Fibroblast of mammary gland (primary cell): ENCODE measurements at regions not wholly inside any gene's neighbourhood (a gene's known extent, or its start where the extent isn't known, plus 50 kb on each side); places are given as distances from the start of the nearest gene placed in this dataset.

Experiments used
- DNase-seq: peaks from one replicate; pipeline ENCODE4 v3.0.0-alpha.2; 2010; ENCODE audit warnings: low read depth
- H3K4me3 ChIP-seq: 2 replicates; pipeline ENCODE4 v1.5.1; 2011; ENCODE audit warnings: low read depth, mild to moderate bottlenecking, low read length, moderate library complexity; ENCODE audit not compliant: control insufficient read depth
- CTCF ChIP-seq: conservative IDR thresholded peaks from 2 replicates; pipeline ENCODE4 v1.5.1; 2011; ENCODE audit warnings: low read depth, low read length, inconsistent platforms; ENCODE audit not compliant: control insufficient read depth, insufficient read depth

GRCh38 chr5:143721925-143722324 is 90.0 kb upstream of the HMHB1 start:
- H3K4me3 ChIP-seq = no peak overlapping the region
- TF ChIP-seq CTCF = no peak
- DNase-seq = no peak

GRCh38 chr5:143720689-143721088 is 91.3 kb upstream of the HMHB1 start:
- no peak for TF ChIP-seq CTCF

GRCh38 chr5:143717400-143717799 is 94.6 kb upstream of the HMHB1 start:
- peak; percentile 23 for TF ChIP-seq CTCF
- peak; percentile 84 for DNase-seq

More at GRCh38 chr5:143720689-143721088, 91.3 kb upstream of the HMHB1 start:
- DNase-seq = no peak
- no peak overlapping the region for H3K4me3 ChIP-seq

GRCh38 chr5:143716881-143717280 is 95.1 kb upstream of the HMHB1 start:
- no peak overlapping the region for H3K4me3 ChIP-seq
- TF ChIP-seq CTCF = no peak
- no peak for DNase-seq

More at GRCh38 chr5:143717400-143717799, 94.6 kb upstream of the HMHB1 start:
- no peak overlapping the region for H3K4me3 ChIP-seq

GRCh38 chr5:143715616-143716015 is 96.3 kb upstream of the HMHB1 start:
- no peak overlapping the region for H3K4me3 ChIP-seq
- no peak for TF ChIP-seq CTCF
- DNase-seq = no peak

- no peak overlapping the region for H3K4me3 ChIP-seq
- no peak for TF ChIP-seq CTCF
- peak; percentile 25 for DNase-seq
Observed at GRCh38 chr5:143714629-143715028, 97.3 kb upstream of the HMHB1 start.
